WTC11 (cell line): ENCODE measurements at regions not wholly inside any gene's neighbourhood (a gene's known extent, or its start where the extent isn't known, plus 50 kb on each side); places are given as distances from the start of the nearest gene placed in this dataset.

Experiments used
- ATAC-seq: fragments of 200-7000 bp; cut with Tn5 transposase; 2 replicates; pipeline ENCODE4 v1.10.0; 2021; ENCODE audit warnings: mild to moderate bottlenecking, moderate library complexity
- CTCF ChIA-PET: fragments of 300-600 bp; sonication (Branson Sonifier 250); formaldehyde crosslinking; loops from one replicate; lab custom pipeline; 2021; ENCODE audit warnings: antibody characterized with exemption; lab: Charles Lee
- POLR2A ChIA-PET: fragments of 350-600 bp; sonication (Branson Sonifier 250); formaldehyde crosslinking; loops from one replicate; lab custom pipeline; 2021; ENCODE audit warnings: antibody characterized with exemption; lab: Charles Lee
- DNase-seq: peaks from one replicate; pipeline ENCODE4 v3.0.0; 2021; ENCODE audit warnings: low spot score
- H3K27ac Mint-ChIP-seq: 2 replicates; pipeline ENCODE4 v1.8.0; 2021; ENCODE audit warnings: mixed read lengths
- H3K27me3 Mint-ChIP-seq: 2 replicates; pipeline ENCODE4 v1.8.0; 2021; ENCODE audit warnings: low read depth, mild to moderate bottlenecking, moderate library complexity, mixed read lengths
- H3K36me3 Mint-ChIP-seq: 2 replicates; pipeline ENCODE4 v1.8.0; 2021; ENCODE audit warnings: mixed read lengths
- H3K4me1 Mint-ChIP-seq: 2 replicates; pipeline ENCODE4 v1.8.0; 2022; ENCODE audit warnings: mixed read lengths
- H3K4me3 Mint-ChIP-seq: 2 replicates; pipeline ENCODE4 v1.8.0; 2021; ENCODE audit warnings: mild to moderate bottlenecking, moderate library complexity, mixed read lengths
- H3K9me3 Mint-ChIP-seq: 2 replicates; pipeline ENCODE4 v1.8.0; 2021; ENCODE audit warnings: mixed read lengths
- AFF4 ChIP-seq: sonication (generic); formaldehyde crosslinking; IDR thresholded peaks from 2 replicates; pipeline ENCODE4 v1.8.1; 2023; ENCODE audit warnings: mild to moderate bottlenecking, missing genetic modification reagents, borderline replicate concordance
- AR ChIP-seq: fragments of 250-450 bp; sonication (Bioruptor Pico); IDR thresholded peaks from 2 replicates; pipeline ENCODE4 v1.9.0; 2021; ENCODE audit warnings: mild to moderate bottlenecking
- ELF4 ChIP-seq: sonication (generic); formaldehyde crosslinking; IDR thresholded peaks from 2 replicates; pipeline ENCODE4 v1.8.1; 2022; ENCODE audit warnings: low read depth, mild to moderate bottlenecking, moderate library complexity, missing genetic modification reagents
- IRF2 ChIP-seq: sonication (generic); formaldehyde crosslinking; IDR thresholded peaks from 2 replicates; pipeline ENCODE4 v1.8.0; 2022; ENCODE audit warnings: low read depth, missing genetic modification reagents, borderline replicate concordance
- NR3C1 ChIP-seq: sonication (generic); formaldehyde crosslinking; conservative IDR thresholded peaks from 2 replicates; pipeline ENCODE4 v1.8.1; 2023; ENCODE audit warnings: low read depth, mild to moderate bottlenecking, missing genetic modification reagents
- TEAD1 ChIP-seq: sonication (generic); formaldehyde crosslinking; IDR thresholded peaks from 2 replicates; pipeline ENCODE4 v1.8.0; 2022; ENCODE audit warnings: mild to moderate bottlenecking, missing genetic modification reagents
- TP53 ChIP-seq: sonication (generic); formaldehyde crosslinking; IDR thresholded peaks from 2 replicates; pipeline ENCODE4 v1.8.1; 2023; ENCODE audit warnings: mild to moderate bottlenecking, missing genetic modification reagents
- USF2 ChIP-seq: sonication (generic); formaldehyde crosslinking; IDR thresholded peaks from 2 replicates; pipeline ENCODE4 v1.8.1; 2023; ENCODE audit warnings: mild to moderate bottlenecking, missing genetic modification reagents, moderate library complexity
- ZNF138 ChIP-seq: sonication (generic); formaldehyde crosslinking; conservative IDR thresholded peaks from 2 replicates; pipeline ENCODE4 v1.8.1; 2022; ENCODE audit warnings: mild to moderate bottlenecking, moderate library complexity, missing genetic modification reagents
- ZNF232 ChIP-seq: sonication (generic); formaldehyde crosslinking; IDR thresholded peaks from 2 replicates; pipeline ENCODE4 v1.8.0; 2022; ENCODE audit warnings: mild to moderate bottlenecking, missing genetic modification reagents
- TF ChIP-seq, protein P1 (sequence below): fragments of 250-450 bp; sonication (Bioruptor Pico); IDR thresholded peaks from 2 replicates; pipeline ENCODE4 v1.9.0; 2021; ENCODE audit warnings: mild to moderate bottlenecking, borderline replicate concordance
- TF ChIP-seq, protein P2 (sequence below): sonication (generic); formaldehyde crosslinking; IDR thresholded peaks from 2 replicates; pipeline ENCODE4 v1.8.0; 2022; ENCODE audit warnings: mild to moderate bottlenecking, missing genetic modification reagents
- TF ChIP-seq, protein P3 (sequence below): fragments of 250-450 bp; sonication (Bioruptor Pico); conservative IDR thresholded peaks from 2 replicates; pipeline ENCODE4 v1.9.0; 2021; ENCODE audit warnings: mild to moderate bottlenecking

DNA sequence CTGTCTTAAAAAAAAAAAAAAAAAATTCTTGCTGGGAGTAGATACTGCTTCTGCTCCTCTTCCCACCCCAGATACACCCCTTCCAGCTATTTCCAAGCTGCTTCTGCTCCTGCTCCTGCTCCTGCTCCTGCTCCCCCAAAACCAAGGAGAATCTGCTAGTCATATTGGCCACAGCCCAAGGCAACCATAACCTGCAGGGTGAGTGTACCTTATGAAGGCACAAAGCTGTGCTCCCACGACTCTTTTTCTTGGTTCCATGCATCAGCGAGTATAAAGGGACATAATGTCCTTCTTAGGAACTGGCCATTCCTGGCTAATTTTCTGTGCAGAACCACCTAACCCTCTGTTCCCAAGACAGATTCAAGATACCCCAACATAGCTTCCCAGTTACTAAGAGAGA, 129.5 kb upstream of the CDK1 start:
- H3K9me3 Mint-ChIP-seq: 0 out of 2 replicates have a peak, but pooled peaks cover 3% of the 10 kb centered on the region
- no peak overlapping the region for H3K4me3 Mint-ChIP-seq
- H3K4me1 Mint-ChIP-seq: peaks cover 35% of the 10 kb centered on the region
- CTCF ChIA-PET: interaction anchor here (2.0 to 3.6 kb wide), 3 partner anchors 14 to 410 kb away, joined by 6 to 20 read pairs (median 13); no protein-coding TSS in a partner anchor
- ATAC-seq (no peak), DNase-seq (no peak)
- H3K36me3 Mint-ChIP-seq: no peaks in the 10 kb centered on the region
- peak overlapping the region; percentile 86; the same call in 1 of the 2 replicates for H3K27ac Mint-ChIP-seq
- no peaks in the 10 kb centered on the region for H3K27me3 Mint-ChIP-seq
- TF ChIP-seq ZNF232 (CRISPR knock-in tag): no peak
- no peak for TF ChIP-seq NR3C1 (CRISPR knock-in tag)
- TF ChIP-seq, protein P1, sequence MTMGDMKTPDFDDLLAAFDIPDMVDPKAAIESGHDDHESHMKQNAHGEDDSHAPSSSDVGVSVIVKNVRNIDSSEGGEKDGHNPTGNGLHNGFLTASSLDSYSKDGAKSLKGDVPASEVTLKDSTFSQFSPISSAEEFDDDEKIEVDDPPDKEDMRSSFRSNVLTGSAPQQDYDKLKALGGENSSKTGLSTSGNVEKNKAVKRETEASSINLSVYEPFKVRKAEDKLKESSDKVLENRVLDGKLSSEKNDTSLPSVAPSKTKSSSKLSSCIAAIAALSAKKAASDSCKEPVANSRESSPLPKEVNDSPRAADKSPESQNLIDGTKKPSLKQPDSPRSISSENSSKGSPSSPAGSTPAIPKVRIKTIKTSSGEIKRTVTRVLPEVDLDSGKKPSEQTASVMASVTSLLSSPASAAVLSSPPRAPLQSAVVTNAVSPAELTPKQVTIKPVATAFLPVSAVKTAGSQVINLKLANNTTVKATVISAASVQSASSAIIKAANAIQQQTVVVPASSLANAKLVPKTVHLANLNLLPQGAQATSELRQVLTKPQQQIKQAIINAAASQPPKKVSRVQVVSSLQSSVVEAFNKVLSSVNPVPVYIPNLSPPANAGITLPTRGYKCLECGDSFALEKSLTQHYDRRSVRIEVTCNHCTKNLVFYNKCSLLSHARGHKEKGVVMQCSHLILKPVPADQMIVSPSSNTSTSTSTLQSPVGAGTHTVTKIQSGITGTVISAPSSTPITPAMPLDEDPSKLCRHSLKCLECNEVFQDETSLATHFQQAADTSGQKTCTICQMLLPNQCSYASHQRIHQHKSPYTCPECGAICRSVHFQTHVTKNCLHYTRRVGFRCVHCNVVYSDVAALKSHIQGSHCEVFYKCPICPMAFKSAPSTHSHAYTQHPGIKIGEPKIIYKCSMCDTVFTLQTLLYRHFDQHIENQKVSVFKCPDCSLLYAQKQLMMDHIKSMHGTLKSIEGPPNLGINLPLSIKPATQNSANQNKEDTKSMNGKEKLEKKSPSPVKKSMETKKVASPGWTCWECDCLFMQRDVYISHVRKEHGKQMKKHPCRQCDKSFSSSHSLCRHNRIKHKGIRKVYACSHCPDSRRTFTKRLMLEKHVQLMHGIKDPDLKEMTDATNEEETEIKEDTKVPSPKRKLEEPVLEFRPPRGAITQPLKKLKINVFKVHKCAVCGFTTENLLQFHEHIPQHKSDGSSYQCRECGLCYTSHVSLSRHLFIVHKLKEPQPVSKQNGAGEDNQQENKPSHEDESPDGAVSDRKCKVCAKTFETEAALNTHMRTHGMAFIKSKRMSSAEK: no peak
- TF ChIP-seq, protein P2, sequence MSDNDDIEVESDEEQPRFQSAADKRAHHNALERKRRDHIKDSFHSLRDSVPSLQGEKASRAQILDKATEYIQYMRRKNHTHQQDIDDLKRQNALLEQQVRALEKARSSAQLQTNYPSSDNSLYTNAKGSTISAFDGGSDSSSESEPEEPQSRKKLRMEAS (CRISPR knock-in tag): no peak
- no peak for TF ChIP-seq AR (CRISPR knock-in tag)
- TF ChIP-seq ELF4 (CRISPR knock-in tag): no peak
- TF ChIP-seq ZNF138 (CRISPR knock-in tag): no peak
- TF ChIP-seq, protein P3, sequence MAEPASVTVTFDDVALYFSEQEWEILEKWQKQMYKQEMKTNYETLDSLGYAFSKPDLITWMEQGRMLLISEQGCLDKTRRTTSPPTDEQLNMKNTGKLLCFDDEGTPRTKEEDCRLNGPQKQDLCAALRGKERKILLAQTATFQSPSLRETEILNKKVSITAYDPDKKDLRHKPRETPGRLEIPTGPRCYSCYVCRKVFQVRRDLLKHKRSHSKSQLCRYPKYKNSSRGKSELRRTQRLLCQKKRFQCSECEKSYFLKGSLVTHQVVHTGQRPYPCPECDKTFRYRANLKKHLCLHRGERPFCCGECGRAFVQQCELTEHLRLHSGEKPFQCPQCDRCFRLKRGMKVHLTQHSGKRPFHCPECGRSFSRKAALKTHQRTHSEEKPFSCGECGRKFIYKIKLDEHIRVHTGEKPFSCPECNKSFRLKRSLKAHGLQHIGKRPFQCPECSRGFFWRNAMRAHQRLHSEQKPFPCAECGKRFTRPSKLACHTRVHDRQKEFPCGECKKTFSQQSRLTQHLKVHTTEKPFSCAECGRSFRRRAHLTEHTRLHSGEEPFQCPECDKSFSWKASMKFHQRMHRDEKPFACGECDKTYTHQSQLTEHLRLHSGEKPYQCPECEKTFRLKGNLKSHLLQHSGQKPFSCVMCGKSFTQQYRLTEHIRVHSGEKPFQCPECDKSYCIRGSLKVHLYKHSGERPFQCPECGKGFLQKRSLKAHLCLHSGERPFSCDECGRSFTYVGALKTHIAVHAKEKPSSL (CRISPR knock-in tag): no peak
- no peak for TF ChIP-seq TEAD1 (CRISPR knock-in tag)
- no peak for TF ChIP-seq TP53 (CRISPR knock-in tag)
- no peak for TF ChIP-seq IRF2 (CRISPR knock-in tag)
- TF ChIP-seq AFF4 (CRISPR knock-in tag): no peak
- no peak for TF ChIP-seq USF2 (CRISPR knock-in tag)
- TF ChIP-seq, all 79 proteins: peak for 0
- POLR2A ChIA-PET: interaction anchor here (0.7 kb wide), 1 partner anchor 1242 kb away, joined by 3 read pairs; no protein-coding TSS in a partner anchor
